ENCODE measurements at regions not wholly inside any gene's neighbourhood (a gene's known extent, or its start where the extent isn't known, plus 50 kb on each side); places are given as distances from the start of the nearest gene placed in this dataset.

DNA sequence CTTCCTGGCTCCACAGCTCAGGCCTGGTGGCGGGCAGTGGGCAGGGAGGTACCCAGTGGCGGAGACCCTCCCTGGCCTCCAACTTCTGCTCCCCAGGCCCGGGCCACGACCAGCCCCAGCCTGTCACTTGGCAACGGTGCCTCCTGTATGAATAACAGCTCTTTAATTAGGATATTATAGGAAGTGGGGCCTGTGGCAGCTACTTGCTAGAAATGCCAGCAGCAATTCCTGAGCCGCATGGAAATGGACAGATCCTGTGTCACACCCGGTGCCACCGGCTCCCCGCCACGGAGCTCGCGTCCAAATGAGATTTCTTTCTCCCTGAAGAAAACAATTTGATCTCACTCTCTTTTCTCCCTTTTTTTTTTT lies 104.5 kb downstream of the CHST1 start:
- peaks cover 30% of the 10 kb centered on the region for H3K4me1 Mint-ChIP-seq
- no peak for ATAC-seq
- DNase-seq (ENCODE audit: low spot score) = no peak
- peaks cover 16% of the 10 kb centered on the region for H3K9me3 Mint-ChIP-seq
- ChIA-PET POLR2A (no interaction called here), CTCF (interaction anchor here (1.2 to 1.7 kb wide), 3 partner anchors 94 to 211 kb away, joined by 7 to 9 read pairs (median 8); no protein-coding TSS in a partner anchor)
- TF ChIP-seq RORB (CRISPR knock-in tag; IDR thresholded peaks at IDR 0.05) = no peak
- TF ChIP-seq FOXJ3 (CRISPR knock-in tag; IDR thresholded peaks at IDR 0.05; ENCODE audit: borderline replicate concordance) = no peak
- TF ChIP-seq, protein P1, sequence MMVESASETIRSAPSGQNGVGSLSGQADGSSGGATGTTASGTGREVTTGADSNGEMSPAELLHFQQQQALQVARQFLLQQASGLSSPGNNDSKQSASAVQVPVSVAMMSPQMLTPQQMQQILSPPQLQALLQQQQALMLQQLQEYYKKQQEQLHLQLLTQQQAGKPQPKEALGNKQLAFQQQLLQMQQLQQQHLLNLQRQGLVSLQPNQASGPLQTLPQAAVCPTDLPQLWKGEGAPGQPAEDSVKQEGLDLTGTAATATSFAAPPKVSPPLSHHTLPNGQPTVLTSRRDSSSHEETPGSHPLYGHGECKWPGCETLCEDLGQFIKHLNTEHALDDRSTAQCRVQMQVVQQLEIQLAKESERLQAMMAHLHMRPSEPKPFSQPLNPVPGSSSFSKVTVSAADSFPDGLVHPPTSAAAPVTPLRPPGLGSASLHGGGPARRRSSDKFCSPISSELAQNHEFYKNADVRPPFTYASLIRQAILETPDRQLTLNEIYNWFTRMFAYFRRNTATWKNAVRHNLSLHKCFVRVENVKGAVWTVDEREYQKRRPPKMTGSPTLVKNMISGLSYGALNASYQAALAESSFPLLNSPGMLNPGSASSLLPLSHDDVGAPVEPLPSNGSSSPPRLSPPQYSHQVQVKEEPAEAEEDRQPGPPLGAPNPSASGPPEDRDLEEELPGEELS (CRISPR knock-in tag; IDR thresholded peaks at IDR 0.05) = no peak
- TF ChIP-seq TCF7 (CRISPR knock-in tag; IDR thresholded peaks at IDR 0.05; ENCODE audit: low read depth) = no peak
- no peak for TF ChIP-seq TP53 (CRISPR knock-in tag; IDR thresholded peaks at IDR 0.05)
- TF ChIP-seq ZNF532 (CRISPR knock-in tag; IDR thresholded peaks at IDR 0.05; ENCODE audit: borderline replicate concordance) = no peak
- no peak overlapping the region for H3K27ac Mint-ChIP-seq
- peaks cover 2% of the 10 kb centered on the region; the same call in 1 of the 2 replicates for H3K27me3 Mint-ChIP-seq (ENCODE audit: low read depth)
- peaks cover 6% of the 10 kb centered on the region; the same call in 1 of the 2 replicates for H3K36me3 Mint-ChIP-seq
- no peak overlapping the region for H3K4me3 Mint-ChIP-seq

DNA sequence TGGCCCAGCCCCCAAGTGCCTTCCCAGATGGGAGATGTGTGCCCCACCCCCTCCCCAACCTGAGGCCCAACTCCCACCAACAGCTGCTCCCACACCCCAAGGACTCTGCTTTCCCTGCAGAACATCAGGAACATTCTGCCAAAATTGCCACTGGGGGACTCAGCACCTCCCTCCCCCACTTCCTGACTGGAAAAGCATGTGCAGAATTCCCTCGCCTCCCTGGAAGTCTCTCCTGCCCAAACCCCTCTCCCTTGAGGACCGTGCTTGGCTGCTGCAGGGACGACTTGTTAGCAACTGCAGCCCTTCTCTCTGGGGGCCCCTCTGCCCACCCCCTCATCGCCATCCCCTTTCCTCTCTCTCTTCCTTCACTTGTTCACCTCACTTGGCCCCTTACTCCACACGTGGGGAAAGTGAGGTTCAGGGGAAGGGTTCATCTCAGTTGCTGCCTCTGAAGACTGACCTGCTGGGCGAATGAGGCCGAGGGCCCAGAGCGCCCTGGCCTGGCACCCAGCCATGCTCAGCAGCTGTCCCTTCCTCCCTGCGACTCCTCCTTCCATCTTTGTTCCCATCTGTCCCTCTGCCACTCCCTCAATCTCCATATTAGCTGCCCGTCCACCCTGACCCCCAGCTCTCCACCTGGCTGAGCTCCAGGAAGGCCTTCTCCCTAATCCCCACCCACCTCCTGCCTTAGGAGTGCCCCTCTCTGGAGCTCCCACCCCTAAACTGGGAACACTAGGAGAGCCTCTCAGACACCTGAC lies 105.1 kb downstream of the CHST1 start:
- Mint-ChIP-seq H3K9me3 (peaks cover 16% of the 10 kb centered on the region), H3K36me3 (peaks cover 6% of the 10 kb centered on the region; the same call in 1 of the 2 replicates)
- CTCF ChIA-PET = interaction anchor here (1.2 to 1.7 kb wide), 3 partner anchors 95 to 212 kb away, joined by 7 to 9 read pairs (median 8); no protein-coding TSS in a partner anchor
- TF ChIP-seq, protein P2, sequence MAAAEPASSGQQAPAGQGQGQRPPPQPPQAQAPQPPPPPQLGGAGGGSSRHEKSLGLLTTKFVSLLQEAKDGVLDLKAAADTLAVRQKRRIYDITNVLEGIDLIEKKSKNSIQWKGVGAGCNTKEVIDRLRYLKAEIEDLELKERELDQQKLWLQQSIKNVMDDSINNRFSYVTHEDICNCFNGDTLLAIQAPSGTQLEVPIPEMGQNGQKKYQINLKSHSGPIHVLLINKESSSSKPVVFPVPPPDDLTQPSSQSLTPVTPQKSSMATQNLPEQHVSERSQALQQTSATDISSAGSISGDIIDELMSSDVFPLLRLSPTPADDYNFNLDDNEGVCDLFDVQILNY (CRISPR knock-in tag; IDR thresholded peaks at IDR 0.05) = no peak
- TF ChIP-seq STAT6 (CRISPR knock-in tag; conservative IDR thresholded peaks at IDR 0.05; ENCODE audit: low read depth) = no peak
- no peak for TF ChIP-seq ETV6 (CRISPR knock-in tag; IDR thresholded peaks at IDR 0.05)
- TF ChIP-seq RELA (CRISPR knock-in tag; IDR thresholded peaks at IDR 0.05; ENCODE audit: borderline replicate concordance) = no peak
- no peak for TF ChIP-seq HMGXB4 (CRISPR knock-in tag; IDR thresholded peaks at IDR 0.05)
- no peak for TF ChIP-seq MAX (CRISPR knock-in tag; IDR thresholded peaks at IDR 0.05)
- no peak for TF ChIP-seq CBFB (CRISPR knock-in tag; IDR thresholded peaks at IDR 0.05; ENCODE audit: low read depth)
- TF ChIP-seq, protein P1 (CRISPR knock-in tag; IDR thresholded peaks at IDR 0.05) = no peak
- TF ChIP-seq, protein P3, sequence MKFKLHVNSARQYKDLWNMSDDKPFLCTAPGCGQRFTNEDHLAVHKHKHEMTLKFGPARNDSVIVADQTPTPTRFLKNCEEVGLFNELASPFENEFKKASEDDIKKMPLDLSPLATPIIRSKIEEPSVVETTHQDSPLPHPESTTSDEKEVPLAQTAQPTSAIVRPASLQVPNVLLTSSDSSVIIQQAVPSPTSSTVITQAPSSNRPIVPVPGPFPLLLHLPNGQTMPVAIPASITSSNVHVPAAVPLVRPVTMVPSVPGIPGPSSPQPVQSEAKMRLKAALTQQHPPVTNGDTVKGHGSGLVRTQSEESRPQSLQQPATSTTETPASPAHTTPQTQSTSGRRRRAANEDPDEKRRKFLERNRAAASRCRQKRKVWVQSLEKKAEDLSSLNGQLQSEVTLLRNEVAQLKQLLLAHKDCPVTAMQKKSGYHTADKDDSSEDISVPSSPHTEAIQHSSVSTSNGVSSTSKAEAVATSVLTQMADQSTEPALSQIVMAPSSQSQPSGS (CRISPR knock-in tag; IDR thresholded peaks at IDR 0.05; ENCODE audit: borderline replicate concordance, low read depth) = no peak
- TF ChIP-seq ZNF219 (CRISPR knock-in tag; IDR thresholded peaks at IDR 0.05; ENCODE audit: borderline replicate concordance) = no peak
- no peak for TF ChIP-seq PRRX2 (CRISPR knock-in tag; IDR thresholded peaks at IDR 0.05)
- TF ChIP-seq NR3C1 (CRISPR knock-in tag; conservative IDR thresholded peaks at IDR 0.05; ENCODE audit: low read depth) = no peak

More for the DNA sequence above, 105.1 kb downstream of the CHST1 start:
- no peak overlapping the region for H3K27ac Mint-ChIP-seq
- peaks cover 31% of the 10 kb centered on the region for H3K4me1 Mint-ChIP-seq
- POLR2A ChIA-PET = no interaction called here
- H3K27me3 Mint-ChIP-seq (ENCODE audit: low read depth) = peaks cover 2% of the 10 kb centered on the region; the same call in 1 of the 2 replicates
- no peak for DNase-seq (ENCODE audit: low spot score)
- no peak overlapping the region for H3K4me3 Mint-ChIP-seq
- no peak for ATAC-seq
